HT1080 (cell line): ENCODE measurements at regions not wholly inside any gene's neighbourhood (a gene's known extent, or its start where the extent isn't known, plus 50 kb on each side); places are given as distances from the start of the nearest gene placed in this dataset.

Experiments
- DNase-seq: peaks from one replicate; pipeline ENCODE4 v3.0.0-alpha.2; 2015; ENCODE audit warnings: low read depth

- no peak for DNase-seq
These were observed 187.8 kb downstream of the TOMM20 start for GRCh38 chr1:234940841-234941240.

DNA sequence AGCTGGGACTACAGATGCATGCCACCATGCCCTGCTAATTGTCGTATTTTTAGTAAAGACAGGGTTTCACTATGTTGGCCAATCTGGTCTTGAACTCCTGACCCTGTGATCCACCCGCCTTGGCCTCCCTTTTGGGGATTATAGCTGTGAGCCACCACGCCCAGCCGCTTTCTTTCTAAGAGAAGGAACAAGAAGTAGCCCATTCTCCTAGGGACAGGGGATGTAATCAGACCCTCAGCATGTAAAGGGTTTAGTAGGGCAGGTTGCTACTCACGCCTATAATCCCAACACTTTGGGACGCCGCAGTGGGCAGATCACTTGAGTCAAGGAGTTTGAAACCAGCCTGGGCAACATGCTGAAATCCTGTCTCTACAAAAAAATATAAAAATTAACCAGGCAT lies 189.7 kb downstream of the TOMM20 start:
- DNase-seq: no peak

- DNase-seq: no peak
These were observed 190.5 kb downstream of the TOMM20 start for GRCh38 chr1:234938135-234938534.

DNA sequence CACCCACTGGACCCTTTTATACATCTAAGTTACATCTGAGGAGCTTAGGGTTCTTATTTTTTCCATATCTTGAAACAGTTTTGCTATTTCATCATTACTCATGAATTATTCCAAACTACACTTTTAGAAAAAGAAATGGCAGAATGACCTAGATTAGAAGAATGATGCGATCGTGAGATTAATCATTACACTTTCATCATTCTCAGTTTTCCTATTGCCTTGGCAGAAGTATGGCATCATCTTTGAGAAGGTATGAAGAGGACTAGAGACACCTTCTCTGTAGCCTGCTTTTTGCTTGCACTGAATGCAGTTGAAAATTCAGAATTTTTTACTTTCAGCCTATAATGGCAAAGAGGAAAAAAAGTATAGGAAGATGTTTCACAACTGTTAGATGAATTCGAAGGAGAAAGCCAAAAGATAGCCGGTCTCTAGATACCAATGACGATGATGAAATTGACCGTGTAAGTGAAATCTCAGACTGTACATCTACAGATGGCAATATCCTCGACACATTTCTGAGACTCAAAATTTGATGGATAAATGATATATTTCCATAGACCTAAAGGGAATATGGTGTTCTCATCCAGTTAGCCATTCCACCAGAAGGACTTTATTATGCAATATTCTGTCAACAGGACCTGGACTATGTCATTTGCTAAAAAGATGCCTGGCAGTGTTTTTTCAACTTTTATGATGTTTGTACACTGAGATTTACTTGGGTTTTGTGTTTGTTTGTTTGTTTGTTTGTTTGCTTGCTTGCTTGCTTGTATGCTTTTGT lies 191.8 kb downstream of the TOMM20 start:
- no peak for DNase-seq

DNA sequence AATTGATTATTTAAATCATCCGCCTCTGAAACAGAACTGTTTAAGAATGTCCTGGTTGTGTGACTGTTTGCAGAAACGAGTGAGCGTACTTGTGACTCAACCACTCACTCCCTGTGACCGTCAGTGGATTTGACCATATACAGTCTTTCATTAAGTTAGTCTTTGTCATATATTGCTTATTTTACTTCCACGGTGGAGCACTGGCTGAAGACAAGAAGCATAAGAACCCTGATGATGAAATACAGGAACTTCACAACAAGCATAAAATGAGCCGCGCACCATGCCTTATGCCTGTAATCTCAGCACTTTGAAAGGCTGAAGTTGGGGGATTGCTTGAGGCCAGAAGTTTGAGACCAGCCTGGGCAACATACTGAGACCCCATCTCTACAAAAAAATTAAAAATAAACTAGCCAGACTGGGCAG lies 194.0 kb downstream of the TOMM20 start:
- peak; percentile 45 for DNase-seq

DNA sequence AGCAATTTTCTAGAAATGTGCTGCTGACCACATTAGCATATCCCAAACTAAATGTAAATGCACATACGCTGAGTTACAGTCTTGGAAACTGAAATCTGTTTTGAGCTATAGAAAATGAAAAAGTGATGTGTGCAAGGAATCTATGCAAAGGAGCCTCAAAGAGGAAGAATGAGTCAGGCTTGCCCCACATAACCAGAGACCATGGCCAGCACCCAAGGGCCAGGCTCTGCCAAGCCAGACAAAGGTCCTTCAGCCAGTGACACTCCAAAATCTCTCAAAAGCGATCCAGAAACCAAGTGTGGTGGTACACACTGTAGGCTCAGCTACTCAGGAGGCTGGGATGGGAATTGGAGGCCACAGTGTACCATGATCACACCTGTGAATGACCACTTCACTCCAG lies 195.2 kb downstream of the TOMM20 start:
- DNase-seq: peak; percentile 60

DNA sequence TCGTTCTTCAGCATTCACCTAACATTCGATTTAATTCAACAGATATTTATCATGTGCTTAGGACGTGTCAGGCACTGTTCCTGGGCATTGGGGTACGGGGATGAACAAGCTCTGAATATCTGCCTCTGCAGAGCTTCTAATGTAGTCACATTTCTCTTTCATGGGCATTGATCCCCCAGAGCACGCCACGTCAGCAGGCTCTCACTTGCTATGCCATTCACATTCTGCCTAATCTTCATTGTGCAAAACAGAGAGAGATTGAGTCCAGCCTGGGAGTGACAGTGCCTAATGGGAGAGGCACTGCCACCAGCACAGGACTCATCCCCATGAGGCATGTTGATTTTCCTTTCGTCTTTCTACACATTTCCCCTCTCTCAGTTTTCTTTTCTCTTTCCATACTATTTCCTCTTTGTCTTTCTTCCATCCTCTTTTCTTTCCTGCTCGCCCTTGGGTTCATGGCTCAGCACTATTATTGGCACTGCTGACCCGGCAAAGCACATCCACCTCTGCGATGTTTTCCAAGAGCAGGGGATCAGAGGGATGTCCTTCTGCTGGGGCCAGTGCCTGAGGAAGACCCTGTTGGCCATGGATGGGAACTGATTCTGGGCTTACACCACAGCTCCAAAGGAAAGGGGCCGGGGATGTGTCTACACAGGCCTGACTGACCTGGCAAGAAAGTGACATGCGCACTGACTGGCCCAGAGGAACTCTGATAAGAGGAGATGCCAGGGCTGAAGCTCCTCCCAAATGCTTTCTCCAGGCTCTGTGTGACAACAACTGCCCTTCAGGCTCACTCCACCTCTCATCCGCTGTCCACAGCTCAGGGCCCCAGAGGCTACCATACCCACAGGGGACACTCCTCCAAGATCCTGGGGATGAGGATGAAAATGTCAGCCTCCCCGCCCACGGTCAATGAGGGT lies 195.9 kb downstream of the TOMM20 start:
- no peak for DNase-seq

GRCh38 chr1:234932106-234932505 lies 196.5 kb downstream of the TOMM20 start:
- no peak for DNase-seq

- no peak for DNase-seq
These were observed 197.1 kb downstream of the TOMM20 start for GRCh38 chr1:234931404-234931973.

DNA sequence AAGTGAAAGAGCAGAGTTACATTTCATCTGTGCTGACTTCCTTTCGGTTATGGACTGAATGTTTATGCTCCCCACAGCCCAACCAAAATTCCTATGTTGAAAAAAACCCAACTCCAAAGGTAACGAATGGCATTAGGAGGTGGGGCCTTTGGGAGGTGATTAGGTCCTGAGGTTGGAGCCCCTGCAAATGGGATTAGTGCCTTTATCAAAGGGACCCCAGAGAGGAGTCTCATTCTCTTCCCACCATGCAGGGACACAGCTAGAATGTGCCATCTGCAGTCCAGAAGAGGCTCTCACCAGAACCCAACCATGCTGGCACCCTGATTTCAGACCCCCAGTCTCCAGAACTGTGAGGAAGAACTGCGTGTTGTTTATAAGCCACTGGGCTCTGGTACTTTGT lies 199.3 kb downstream of the TOMM20 start:
- no peak for DNase-seq

DNA sequence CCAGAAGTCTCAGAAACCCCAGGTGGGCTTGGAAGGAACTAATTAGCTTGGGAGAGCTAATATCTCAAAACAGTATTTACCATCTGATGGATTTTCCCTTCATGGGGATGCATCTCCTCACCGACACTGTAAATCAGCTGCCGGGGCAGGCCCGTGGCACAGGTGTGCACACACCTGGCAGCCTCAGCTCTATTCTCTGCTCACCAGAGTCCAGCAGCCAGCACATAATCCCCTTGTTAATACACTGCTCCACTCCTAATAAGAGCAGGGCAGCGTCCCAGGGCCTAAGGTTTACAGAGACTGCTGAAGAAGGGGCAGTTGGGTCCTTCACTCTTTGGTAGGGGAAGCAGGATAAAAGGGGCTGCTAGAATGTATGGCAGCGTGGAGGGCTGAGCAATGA lies 200.0 kb downstream of the TOMM20 start:
- no peak for DNase-seq

GRCh38 chr1:234927971-234928640 lies 200.5 kb downstream of the TOMM20 start:
- DNase-seq: no peak

- no peak for DNase-seq
These were observed 201.2 kb downstream of the TOMM20 start for GRCh38 chr1:234927312-234927970.

DNA sequence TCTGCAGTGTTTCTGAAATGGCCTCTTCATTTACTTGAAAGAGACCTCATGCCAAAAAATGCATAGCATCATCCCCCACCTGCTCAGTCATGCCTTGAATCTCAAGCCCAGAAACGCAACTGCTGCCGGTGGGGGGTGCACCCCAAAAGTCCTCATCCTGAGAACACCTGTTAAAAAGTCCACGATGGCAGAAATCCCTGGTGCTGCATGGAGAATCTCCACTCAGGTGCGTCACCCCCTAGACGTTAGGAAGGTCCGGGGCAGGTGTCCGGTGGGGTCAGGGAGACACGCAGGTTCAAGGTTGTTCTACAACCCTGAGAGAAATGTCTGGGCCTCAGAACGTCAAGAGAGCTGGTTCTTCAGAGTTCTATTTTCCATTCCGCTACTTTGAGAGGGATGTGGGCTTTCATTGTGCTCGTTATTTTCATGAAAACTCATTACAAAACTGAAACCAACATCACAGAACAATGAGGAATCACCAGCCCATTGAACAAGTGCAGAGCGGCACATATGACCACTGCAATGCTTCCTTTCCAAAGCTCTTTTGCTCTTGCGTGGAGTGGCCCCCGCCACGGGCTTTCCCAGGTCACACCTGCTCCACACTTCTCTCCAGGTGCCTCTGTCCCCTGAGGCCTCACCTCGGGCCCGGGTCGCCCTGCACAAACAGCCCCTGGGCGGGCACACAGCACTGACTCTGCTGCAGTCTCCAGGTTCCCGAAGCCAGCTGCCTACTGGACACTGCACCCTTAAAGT lies 201.9 kb downstream of the TOMM20 start:
- DNase-seq: no peak

DNA sequence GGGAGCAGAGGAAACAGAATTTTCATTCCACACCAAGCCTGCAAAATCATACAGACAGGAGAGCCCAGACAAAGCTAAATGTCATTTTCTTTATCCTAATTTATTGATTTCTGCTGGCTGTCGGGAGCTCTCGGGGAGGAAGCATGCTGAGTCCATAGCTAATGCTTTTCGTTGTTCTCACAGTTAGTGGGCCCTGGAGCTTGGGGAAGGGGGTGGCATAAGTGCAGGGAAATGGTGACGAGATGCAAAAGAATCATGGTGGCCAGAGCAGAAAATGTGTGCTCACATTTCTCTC lies 202.4 kb downstream of the TOMM20 start:
- DNase-seq: no peak

DNA sequence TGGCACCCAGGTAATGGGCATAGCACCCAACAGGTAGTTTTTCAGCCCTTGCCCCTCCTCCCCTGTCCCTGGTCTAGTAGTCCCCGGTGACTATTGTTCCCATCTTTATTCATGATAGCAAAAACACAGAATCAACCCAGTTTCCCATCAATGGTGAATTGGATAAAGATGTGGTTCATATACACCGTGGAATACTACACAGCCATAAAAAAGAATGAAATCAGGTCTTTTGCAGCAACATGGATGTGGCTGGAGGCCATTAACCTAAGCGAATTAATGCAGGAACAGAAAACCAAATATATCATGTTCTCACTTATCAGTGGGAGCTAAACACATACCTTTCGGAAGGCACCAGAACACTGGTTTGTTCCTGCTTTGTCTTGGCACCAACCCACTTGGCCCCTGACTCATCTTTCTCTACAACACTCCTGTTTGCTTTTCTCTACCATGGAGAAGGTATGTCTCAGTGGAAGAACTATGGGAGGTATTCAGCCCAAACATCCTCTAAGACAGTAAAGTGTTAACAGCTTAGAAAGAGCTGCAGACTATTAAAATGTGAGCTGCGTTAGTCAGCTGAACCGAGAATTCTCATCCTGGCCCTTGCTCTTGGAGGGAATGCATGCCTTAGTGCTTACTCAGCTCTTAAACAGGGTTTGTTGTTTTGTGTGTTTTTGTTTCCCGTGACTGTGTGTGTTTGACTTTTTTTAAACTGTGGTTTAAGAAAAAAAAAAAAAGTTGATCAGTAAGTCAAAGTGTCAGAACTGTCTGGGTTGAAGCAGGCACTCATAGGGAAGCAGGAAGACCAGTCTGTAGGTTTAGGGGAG lies 203.0 kb downstream of the TOMM20 start:
- peak; percentile 99 for DNase-seq

DNA sequence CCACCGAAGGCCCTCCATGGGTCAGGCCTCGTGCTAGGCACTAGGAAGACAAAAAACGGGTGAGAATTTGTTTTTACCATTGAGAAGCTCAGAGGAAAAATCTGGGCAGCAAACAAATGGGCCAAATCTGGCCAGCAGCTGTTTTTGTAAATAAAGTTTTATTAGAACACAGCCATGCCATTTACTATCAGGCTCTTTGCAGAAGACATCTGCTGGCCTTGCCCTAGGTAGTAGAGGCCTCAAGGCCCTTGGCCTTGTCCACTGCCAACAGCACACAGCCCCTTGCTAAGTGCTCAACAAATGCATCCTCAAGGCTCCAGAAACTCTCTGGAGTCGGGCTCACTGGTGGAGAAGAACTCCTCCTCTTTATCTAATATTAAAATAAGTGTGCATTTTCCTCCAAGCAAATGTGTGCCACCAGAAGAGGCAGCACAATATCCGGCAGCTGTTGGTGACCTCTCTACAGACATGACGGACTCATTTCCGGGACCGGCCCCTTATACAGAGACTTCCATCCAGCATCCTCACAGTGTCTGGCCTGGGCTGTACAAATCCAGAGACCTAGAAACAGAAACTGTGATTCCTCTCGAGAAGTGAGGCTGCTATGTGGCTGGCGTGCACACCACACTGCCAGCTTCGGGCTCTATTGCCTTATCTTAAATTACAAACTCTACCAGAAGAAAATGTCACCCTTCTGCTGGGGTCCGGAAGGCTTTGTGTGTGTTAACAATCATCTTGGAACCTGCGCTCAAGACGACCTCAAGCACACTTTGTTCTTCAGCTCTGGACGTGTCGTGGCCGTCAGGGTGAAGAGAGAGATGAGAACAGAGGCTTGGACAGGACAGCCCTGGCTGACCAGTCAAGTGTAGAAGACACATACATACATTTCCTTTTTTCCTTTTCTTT lies 203.9 kb downstream of the TOMM20 start:
- DNase-seq: no peak

DNA sequence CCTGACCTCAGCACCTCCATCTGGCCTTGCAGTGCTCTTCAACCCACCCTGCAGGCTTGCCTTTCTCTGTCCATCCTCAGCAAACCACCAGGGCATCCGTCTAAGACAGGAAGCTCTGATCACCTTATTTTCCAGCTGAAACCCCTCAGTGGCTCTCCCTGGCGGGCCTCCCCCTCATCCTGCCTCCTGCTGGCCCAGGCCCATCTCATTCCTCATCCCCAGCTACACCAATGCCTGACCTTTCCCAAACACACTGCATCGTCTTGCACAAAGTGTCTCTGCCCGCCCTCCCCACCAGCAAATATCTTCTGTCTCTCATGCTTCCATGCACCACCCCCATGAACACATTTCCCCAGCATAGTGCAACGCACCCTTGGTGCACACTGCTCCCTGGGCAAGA lies 205.0 kb downstream of the TOMM20 start:
- no peak for DNase-seq

- DNase-seq: no peak
These were observed 205.7 kb downstream of the TOMM20 start for GRCh38 chr1:234922987-234923386.
